AG04450 (cell line): ENCODE measurements at regions not wholly inside any gene's neighbourhood (a gene's known extent, or its start where the extent isn't known, plus 50 kb on each side); places are given as distances from the start of the nearest gene placed in this dataset.

Source experiments
- CTCF ChIA-PET: fragments of 300-600, 350-600 bp; formaldehyde crosslinking; extraction: SDS; loops from one replicate; lab custom pipeline; 2022; ENCODE audit warnings: antibody characterized with exemption, inconsistent platforms; lab: Charles Lee
- POLR2A ChIA-PET: fragments of 350-600 bp; formaldehyde crosslinking; extraction: SDS; loops from one replicate; lab custom pipeline; 2021; ENCODE audit warnings: antibody characterized with exemption, inconsistent platforms; lab: Yijun Ruan, JAX
- DNase-seq: peaks from one replicate; pipeline ENCODE4 v3.0.0-alpha.2; 2011; ENCODE audit warnings: low read depth, low spot score
- H3K27ac ChIP-seq: one replicate; pipeline ENCODE4 v1.5.1; 2012; ENCODE audit warnings: low read depth, low read length, control low read depth
- H3K27me3 ChIP-seq: one replicate; pipeline ENCODE4 v1.6.0; 2012; ENCODE audit warnings: low read length; ENCODE audit not compliant: control insufficient read depth, insufficient read depth
- H3K4me3 ChIP-seq: 2 replicates; pipeline ENCODE4 v1.5.1; 2011; ENCODE audit warnings: mild to moderate bottlenecking, low read depth, low read length, control low read depth
- H3K9me3 ChIP-seq: 2 replicates; pipeline ENCODE4 v1.5.1; 2012; ENCODE audit warnings: low read length; ENCODE audit not compliant: control insufficient read depth, insufficient read depth
- TF ChIP-seq, protein P1 (sequence below): IDR thresholded peaks from 2 replicates; pipeline ENCODE4 v1.5.1; 2011; ENCODE audit warnings: low read depth, low read length, control low read depth, inconsistent platforms

GRCh38 chr14:101155575-101155974 is 252.1 kb upstream of the RTL1 start:
- no peaks in the 10 kb centered on the region; the same call in 1 of the 2 replicates for H3K9me3 ChIP-seq

GRCh38 chr14:101167428-101167827 is 263.9 kb upstream of the RTL1 start:
- Histone ChIP-seq H3K27ac (no peak overlapping the region), H3K4me3 (no peak overlapping the region), H3K9me3 (no peaks in the 10 kb centered on the region), H3K27me3 (peaks cover 10% of the 10 kb centered on the region)
- TF ChIP-seq, protein P1, sequence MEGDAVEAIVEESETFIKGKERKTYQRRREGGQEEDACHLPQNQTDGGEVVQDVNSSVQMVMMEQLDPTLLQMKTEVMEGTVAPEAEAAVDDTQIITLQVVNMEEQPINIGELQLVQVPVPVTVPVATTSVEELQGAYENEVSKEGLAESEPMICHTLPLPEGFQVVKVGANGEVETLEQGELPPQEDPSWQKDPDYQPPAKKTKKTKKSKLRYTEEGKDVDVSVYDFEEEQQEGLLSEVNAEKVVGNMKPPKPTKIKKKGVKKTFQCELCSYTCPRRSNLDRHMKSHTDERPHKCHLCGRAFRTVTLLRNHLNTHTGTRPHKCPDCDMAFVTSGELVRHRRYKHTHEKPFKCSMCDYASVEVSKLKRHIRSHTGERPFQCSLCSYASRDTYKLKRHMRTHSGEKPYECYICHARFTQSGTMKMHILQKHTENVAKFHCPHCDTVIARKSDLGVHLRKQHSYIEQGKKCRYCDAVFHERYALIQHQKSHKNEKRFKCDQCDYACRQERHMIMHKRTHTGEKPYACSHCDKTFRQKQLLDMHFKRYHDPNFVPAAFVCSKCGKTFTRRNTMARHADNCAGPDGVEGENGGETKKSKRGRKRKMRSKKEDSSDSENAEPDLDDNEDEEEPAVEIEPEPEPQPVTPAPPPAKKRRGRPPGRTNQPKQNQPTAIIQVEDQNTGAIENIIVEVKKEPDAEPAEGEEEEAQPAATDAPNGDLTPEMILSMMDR: no peak
- ChIA-PET POLR2A (no interaction called here), CTCF (no interaction called here)
- DNase-seq: no peak

More at GRCh38 chr14:101155575-101155974, 252.1 kb upstream of the RTL1 start:
- TF ChIP-seq, protein P1: no peak
- H3K27ac ChIP-seq: no peak overlapping the region
- CTCF ChIA-PET: no interaction called here
- POLR2A ChIA-PET: no interaction called here
- DNase-seq: no peak
- no peak overlapping the region for H3K4me3 ChIP-seq
- peaks cover 22% of the 10 kb centered on the region for H3K27me3 ChIP-seq

- Histone ChIP-seq H3K4me3 (no peak overlapping the region), H3K9me3 (peaks cover 10% of the 10 kb centered on the region), H3K27me3 (peaks cover 15% of the 10 kb centered on the region), H3K27ac (no peak overlapping the region)
- POLR2A ChIA-PET: no interaction called here
- CTCF ChIA-PET: no interaction called here
- DNase-seq: no peak
- TF ChIP-seq, protein P1: no peak
These were observed 265.7 kb upstream of the RTL1 start for GRCh38 chr14:101169267-101169666.

DNA sequence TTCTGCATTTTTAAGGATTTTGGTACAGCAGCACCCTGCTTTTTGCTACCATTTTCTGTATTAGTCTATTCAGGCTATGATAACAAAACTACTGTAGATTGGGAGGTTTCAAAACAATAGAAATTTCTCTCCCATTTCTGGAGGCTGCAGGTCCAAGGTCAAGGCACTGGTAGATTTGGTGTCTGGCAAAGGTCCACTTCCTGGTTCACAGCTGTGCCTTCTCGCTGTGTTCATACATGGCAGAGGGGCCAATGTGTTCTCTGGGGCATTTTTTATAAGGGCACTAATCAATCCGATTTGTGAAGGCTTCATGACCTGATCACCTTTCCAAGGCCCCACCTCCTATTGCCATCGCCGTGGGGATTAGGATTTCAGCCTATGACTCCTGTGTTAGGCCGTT is 268.1 kb upstream of the RTL1 start:
- ChIA-PET CTCF (no interaction called here), POLR2A (no interaction called here)
- peaks cover 15% of the 10 kb centered on the region for H3K27me3 ChIP-seq
- no peak overlapping the region for H3K4me3 ChIP-seq
- no peak overlapping the region for H3K27ac ChIP-seq
- DNase-seq: no peak
- peaks cover 13% of the 10 kb centered on the region for H3K9me3 ChIP-seq
- TF ChIP-seq, protein P1: no peak

GRCh38 chr14:101173698-101174521 is 270.4 kb upstream of the RTL1 start:
- ChIA-PET POLR2A (no interaction called here), CTCF (no interaction called here)
- Histone ChIP-seq H3K4me3 (no peak overlapping the region), H3K27me3 (peaks cover 15% of the 10 kb centered on the region), H3K27ac (no peak overlapping the region), H3K9me3 (peaks cover 13% of the 10 kb centered on the region)
- TF ChIP-seq, protein P1: no peak
- no peak for DNase-seq
